Gastrocnemius medialis (tissue), 4 donors: ENCODE measurements at regions not wholly inside any gene's neighbourhood (a gene's known extent, or its start where the extent isn't known, plus 50 kb on each side); places are given as distances from the start of the nearest gene placed in this dataset.

Experiments used
- ATAC-seq, 2 donors: fragments of 150-250 bp; one replicate each; pipeline ENCODE4 v1.9.1; 2016
- DNase-seq, 2 donors: peaks; one replicate each; pipeline ENCODE4 v3.0.0-alpha.2; 2019
- H3K27ac ChIP-seq, 4 donors: fragments of 200-600 bp; sonication (generic); 1 replicate in 1 of 4; 2 replicates in 3 of 4; pipeline ENCODE4 v1.5.1; 2016 to 2018; ENCODE audit warnings: mild to moderate bottlenecking in 2 of 4, moderate library complexity in 1 of 4
- H3K27me3 ChIP-seq, 3 donors: fragments of 200-600 bp; sonication (generic) in 2 of 3; 1 replicate in 1 of 3; 2 replicates in 2 of 3; pipeline versions ENCODE4 v1.5.1 to v1.6.0; 2016 to 2019; ENCODE audit warnings: mild to moderate bottlenecking in 1 of 3, moderate library complexity in 1 of 3
- H3K36me3 ChIP-seq, 2 donors: fragments of 200-600 bp; sonication (generic) in 1 of 2; one replicate each; pipeline ENCODE4 v1.5.1; 2017 to 2018
- H3K4me1 ChIP-seq, 2 donors: fragments of 200-600 bp; sonication (generic) in 1 of 2; one replicate each; pipeline ENCODE4 v1.5.1; 2016 to 2017; ENCODE audit warnings: mild to moderate bottlenecking in 2 of 2
- H3K4me3 ChIP-seq, 4 donors: fragments of 200-600 bp; sonication (generic) in 3 of 4; 1 replicate in 1 of 4; 2 replicates in 3 of 4; pipeline ENCODE4 v1.5.1; 2016 to 2019; ENCODE audit warnings: mild to moderate bottlenecking in 2 of 4
- H3K9me3 ChIP-seq, 3 donors: fragments of 200-600 bp; sonication (generic) in 2 of 3; 1 replicate in 1 of 3; 2 replicates in 2 of 3; pipeline ENCODE4 v1.5.1; 2016 to 2019
- CTCF ChIP-seq, 5 experiments: fragments of 450-650 bp in 3 of 5; fragments of 200-600 bp in 2 of 5; sonication (generic) in 2 of 5; IDR thresholded peaks in 4 of 5; conservative IDR thresholded peaks in 1 of 5; 1 replicate in 4 of 5; 2 replicates in 1 of 5; pipeline ENCODE4 v1.5.1; 2016 to 2019; ENCODE audit warnings: antibody characterized with exemption in 5 of 5, mild to moderate bottlenecking in 3 of 5, moderate library complexity in 3 of 5
- POLR2A ChIP-seq, 2 donors: fragments of 450-650 bp; IDR thresholded peaks; one replicate each; pipeline ENCODE4 v1.6.1; 2017; ENCODE audit warnings: antibody characterized with exemption in 2 of 2, mild to moderate bottlenecking in 2 of 2, moderate library complexity in 2 of 2
- in situ Hi-C, 4 donors: fragments of 200-750 bp; cut with MboI; loops; one replicate each; pipeline versions ENCODE4 v1.15.0 to v1.8.0; 2017; ENCODE audit warnings: low sequenced_read_pairs in 4 of 4
- intact Hi-C: fragments of 100-400 bp; cut with DNase I; formaldehyde crosslinking; loops from one replicate; pipeline ENCODE4 v1.15.1; 2023; ENCODE audit warnings: low total_unique reads

- Histone ChIP-seq H3K36me3 (no peaks in the 10 kb centered on the region), H3K4me1 (no peaks in the 10 kb centered on the region), H3K9me3 (no peaks in the 10 kb centered on the region), H3K27ac (no peak overlapping the region), H3K27me3 (peaks cover 56 to 64% (median 63%) of the 10 kb centered on the region in 3 donors), H3K4me3 (no peak overlapping the region)
- in situ Hi-C loops, result no loop called here
- DNase-seq (no peak), ATAC-seq (no peak)
- intact Hi-C loops, result no loop called here
- TF ChIP-seq CTCF (IDR thresholded peaks at IDR 0.05 in 4 of 5, conservative IDR thresholded peaks at IDR 0.05 in 1 of 5) (no peak), POLR2A (IDR thresholded peaks at IDR 0.05) (no peak)
These were observed 68.7 kb upstream of the UNC5A start for GRCh38 chr5:176741561-176742211.

GRCh38 chr5:176742246-176743105, 67.9 kb upstream of the UNC5A start:
- Histone ChIP-seq H3K27ac (no peak overlapping the region), H3K36me3 (no peaks in the 10 kb centered on the region), H3K9me3 (no peaks in the 10 kb centered on the region), H3K27me3 (peaks cover 64 to 70% (median 65%) of the 10 kb centered on the region in 3 donors), H3K4me1 (no peaks in the 10 kb centered on the region), H3K4me3 (no peak overlapping the region)
- intact Hi-C loops, result no loop called here
- in situ Hi-C loops, result no loop called here
- no peak for ATAC-seq
- no peak for TF ChIP-seq CTCF (IDR thresholded peaks at IDR 0.05 in 4 of 5, conservative IDR thresholded peaks at IDR 0.05 in 1 of 5)
- TF ChIP-seq POLR2A (IDR thresholded peaks at IDR 0.05), result no peak
- DNase-seq, result no peak

GRCh38 chr5:176743136-176743861, 67.1 kb upstream of the UNC5A start:
- Histone ChIP-seq H3K4me1 (no peaks in the 10 kb centered on the region), H3K27me3 (peaks cover 67 to 72% (median 68%) of the 10 kb centered on the region in 3 donors), H3K36me3 (no peaks in the 10 kb centered on the region), H3K4me3 (peak overlapping the region in 1 of 4 donors; percentile 32), H3K9me3 (no peaks in the 10 kb centered on the region), H3K27ac (no peak overlapping the region)
- intact Hi-C loops, result no loop called here
- no peak for DNase-seq
- no peak for ATAC-seq
- in situ Hi-C loops, result no loop called here
- TF ChIP-seq POLR2A (IDR thresholded peaks at IDR 0.05) (no peak), CTCF (IDR thresholded peaks at IDR 0.05 in 4 of 5, conservative IDR thresholded peaks at IDR 0.05 in 1 of 5) (no peak)

- Histone ChIP-seq H3K27ac (no peak overlapping the region), H3K27me3 (peaks cover 61 to 78% (median 71%) of the 10 kb centered on the region in 3 donors), H3K4me3 (peak overlapping the region in 1 of 4 donors; percentile 32), H3K36me3 (no peaks in the 10 kb centered on the region), H3K9me3 (no peaks in the 10 kb centered on the region), H3K4me1 (no peaks in the 10 kb centered on the region)
- intact Hi-C loops, result no loop called here
- no peak for TF ChIP-seq POLR2A (IDR thresholded peaks at IDR 0.05)
- no peak for TF ChIP-seq CTCF (IDR thresholded peaks at IDR 0.05 in 4 of 5, conservative IDR thresholded peaks at IDR 0.05 in 1 of 5)
- ATAC-seq (no peak), DNase-seq (no peak)
- in situ Hi-C loops, result no loop called here
These were observed 66.3 kb upstream of the UNC5A start for GRCh38 chr5:176743868-176744583.
